Mammary epithelial cell (primary cell): ENCODE measurements at regions not wholly inside any gene's neighbourhood (a gene's known extent, or its start where the extent isn't known, plus 50 kb on each side); places are given as distances from the start of the nearest gene placed in this dataset.

Source experiments
- CTCF ChIP-seq, 2 donors: IDR thresholded peaks in 1 of 2; conservative IDR thresholded peaks in 1 of 2; 2 replicates each; pipeline ENCODE4 v1.5.1; 2011 to 2012; ENCODE audit warnings: inconsistent platforms in 2 of 2, low read length in 2 of 2, mild to moderate bottlenecking in 2 of 2, control low read depth in 1 of 2, low read depth in 1 of 2; ENCODE audit not compliant: insufficient read depth in 1 of 2; ENCODE audit errors: extremely low read depth in 1 of 2
- EZH2 ChIP-seq: IDR thresholded peaks from 2 replicates; pipeline ENCODE4 v1.6.1; 2012; ENCODE audit warnings: low read length, inconsistent platforms, borderline replicate concordance

DNA sequence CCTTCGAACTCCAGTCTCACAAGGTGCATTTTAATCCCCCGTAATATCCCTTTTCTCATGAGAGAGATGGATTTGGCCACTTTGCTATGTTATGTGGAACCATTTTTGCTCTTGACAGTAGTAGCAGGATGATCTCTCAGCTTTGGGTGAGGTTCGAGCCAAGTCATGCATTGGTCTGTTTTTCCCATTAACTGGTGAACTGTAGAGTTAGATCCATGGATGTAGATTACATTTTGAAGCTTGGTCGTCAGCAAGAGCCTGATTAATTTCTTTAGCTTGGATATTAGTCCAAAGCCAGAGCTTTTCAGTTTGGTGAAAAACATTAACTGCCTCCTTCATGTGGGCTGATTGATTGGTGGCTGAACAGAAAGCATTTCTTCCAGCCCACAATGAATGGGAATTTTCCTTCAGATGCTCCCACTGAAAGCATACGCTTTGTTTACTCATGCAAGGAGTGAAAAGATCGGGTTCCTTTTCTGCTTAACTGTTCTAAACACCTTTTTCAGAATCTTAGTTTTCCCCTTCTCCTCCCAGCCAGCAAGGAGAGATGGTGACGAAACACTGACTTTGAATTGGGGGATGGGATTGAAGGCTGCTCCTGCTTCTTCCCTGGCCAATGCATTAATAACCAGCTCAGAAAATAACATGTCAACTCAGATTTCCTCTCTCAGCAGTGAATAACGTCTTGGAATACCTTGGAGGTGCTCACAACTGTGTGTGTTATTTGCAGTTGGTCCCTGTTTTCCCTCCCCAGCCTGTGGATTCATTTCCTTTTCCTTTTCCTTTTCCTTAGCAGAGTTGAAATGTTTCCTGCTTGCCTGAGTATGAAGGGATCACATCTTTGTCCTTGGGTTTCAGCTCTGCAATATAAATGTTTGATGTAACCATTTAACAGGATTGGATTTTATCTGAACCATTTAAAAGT lies 351.8 kb upstream of the FZD8 start:
- TF ChIP-seq EZH2 = no peak
- no peak for TF ChIP-seq CTCF (conservative IDR thresholded peaks at IDR 0.05 in 1 of 2, IDR thresholded peaks at IDR 0.05 in 1 of 2; ENCODE audit: extremely low read depth in 1 of 2, insufficient read depth in 1 of 2, low read depth in 1 of 2, low read length in 2 of 2)
